Lung microvascular endothelial cell (primary cell): ENCODE measurements at regions not wholly inside any gene's neighbourhood (a gene's known extent, or its start where the extent isn't known, plus 50 kb on each side); places are given as distances from the start of the nearest gene placed in this dataset.

Experiments
- DNase-seq, 2 donors: peaks; one replicate each; pipeline versions ENCODE4 v3.0.0 to v3.0.0-alpha.2; 2010; ENCODE audit warnings: low read depth in 2 of 2

GRCh38 chr10:44199267-44199666 is 185.6 kb downstream of the CXCL12 start:
- DNase-seq = no peak

- no peak for DNase-seq
These were observed 186.2 kb downstream of the CXCL12 start for GRCh38 chr10:44198780-44199097.

GRCh38 chr10:44198096-44198779 is 186.7 kb downstream of the CXCL12 start:
- DNase-seq = no peak

GRCh38 chr10:44197646-44198045 is 187.3 kb downstream of the CXCL12 start:
- DNase-seq = no peak

GRCh38 chr10:44196336-44196735 is 188.6 kb downstream of the CXCL12 start:
- no peak for DNase-seq

GRCh38 chr10:44196008-44196320 is 188.9 kb downstream of the CXCL12 start:
- DNase-seq = no peak

GRCh38 chr10:44195112-44196007 is 189.5 kb downstream of the CXCL12 start:
- peak; percentile 74 to 83 for DNase-seq

- no peak for DNase-seq
These were observed 190.5 kb downstream of the CXCL12 start for GRCh38 chr10:44194435-44194834.

GRCh38 chr10:44193567-44194220 is 191.2 kb downstream of the CXCL12 start:
- no peak for DNase-seq

- no peak for DNase-seq
These were observed 191.7 kb downstream of the CXCL12 start for GRCh38 chr10:44193166-44193565.

GRCh38 chr10:44192435-44192834 is 192.5 kb downstream of the CXCL12 start:
- DNase-seq = no peak

GRCh38 chr10:44190541-44190940 is 194.4 kb downstream of the CXCL12 start:
- DNase-seq = no peak

GRCh38 chr10:44186821-44187220 is 198.1 kb downstream of the CXCL12 start:
- DNase-seq = no peak

GRCh38 chr10:44186150-44186549 is 198.7 kb downstream of the CXCL12 start:
- no peak for DNase-seq

GRCh38 chr10:44185315-44185666 is 199.6 kb downstream of the CXCL12 start:
- DNase-seq = no peak

GRCh38 chr10:44184633-44185314 is 200.1 kb downstream of the CXCL12 start:
- no peak for DNase-seq

GRCh38 chr10:44183667-44184632 is 200.9 kb downstream of the CXCL12 start:
- no peak for DNase-seq

GRCh38 chr10:44182909-44183308 is 202.0 kb downstream of the CXCL12 start:
- DNase-seq = no peak

GRCh38 chr10:44180321-44181168 is 204.4 kb downstream of the CXCL12 start:
- no peak for DNase-seq

GRCh38 chr10:44178856-44179255 is 206.0 kb downstream of the CXCL12 start:
- no peak for DNase-seq
